KMS-11 (cell line): ENCODE measurements at regions not wholly inside any gene's neighbourhood (a gene's known extent, or its start where the extent isn't known, plus 50 kb on each side); places are given as distances from the start of the nearest gene placed in this dataset.

Source experiments
- H2AFZ ChIP-seq: fragments of 200-600 bp; sonication (generic); 2 replicates; pipeline ENCODE4 v1.6.1; 2016; ENCODE audit warnings: antibody characterized with exemption, mixed run types, low read depth
- H3K27ac ChIP-seq: fragments of 200-600 bp; sonication (generic); 2 replicates; pipeline ENCODE4 v1.6.1; 2016; ENCODE audit warnings: mild to moderate bottlenecking, mixed run types
- H3K27me3 ChIP-seq: fragments of 200-600 bp; sonication (generic); 2 replicates; pipeline ENCODE4 v1.6.1; 2017; ENCODE audit warnings: mild to moderate bottlenecking, low read depth, mixed run types, moderate library complexity; ENCODE audit not compliant: insufficient read depth
- H3K36me3 ChIP-seq: fragments of 200-600 bp; sonication (generic); 2 replicates; pipeline ENCODE4 v1.6.1; 2017; ENCODE audit warnings: mild to moderate bottlenecking, mixed run types; ENCODE audit not compliant: insufficient read depth
- H3K4me1 ChIP-seq: fragments of 200-600 bp; sonication (generic); 2 replicates; pipeline ENCODE4 v1.6.1; 2016; ENCODE audit warnings: mild to moderate bottlenecking, low read depth, mixed run types; ENCODE audit not compliant: poor library complexity, severe bottlenecking
- H3K4me2 ChIP-seq: fragments of 200-600 bp; sonication (generic); 2 replicates; pipeline ENCODE4 v1.7.0; 2016; ENCODE audit warnings: mild to moderate bottlenecking, mixed run types
- H3K4me3 ChIP-seq: fragments of 200-600 bp; sonication (generic); IDR thresholded peaks from 2 replicates; pipeline ENCODE4 v1.6.1; 2017; ENCODE audit warnings: low read depth, low read length, mixed read lengths; ENCODE audit not compliant: insufficient read depth
- H3K79me2 ChIP-seq: fragments of 200-600 bp; sonication (generic); 2 replicates; pipeline ENCODE4 v1.6.1; 2016; ENCODE audit warnings: low read depth, mixed run types; ENCODE audit not compliant: insufficient read depth
- H3K9ac ChIP-seq: fragments of 200-600 bp; sonication (generic); 2 replicates; pipeline ENCODE4 v1.6.1; 2016; ENCODE audit warnings: mild to moderate bottlenecking, mixed run types
- H4K20me1 ChIP-seq: fragments of 200-600 bp; sonication (generic); 2 replicates; pipeline ENCODE4 v1.6.1; 2016; ENCODE audit warnings: mild to moderate bottlenecking, mixed run types; ENCODE audit not compliant: insufficient read depth
- TF ChIP-seq, protein P1 (sequence below): fragments of 200-600 bp; sonication (generic); conservative IDR thresholded peaks from 2 replicates; pipeline ENCODE4 v1.6.1; 2017; ENCODE audit warnings: low read depth, mild to moderate bottlenecking, antibody characterized with exemption, low read length, moderate library complexity, mixed read lengths

DNA sequence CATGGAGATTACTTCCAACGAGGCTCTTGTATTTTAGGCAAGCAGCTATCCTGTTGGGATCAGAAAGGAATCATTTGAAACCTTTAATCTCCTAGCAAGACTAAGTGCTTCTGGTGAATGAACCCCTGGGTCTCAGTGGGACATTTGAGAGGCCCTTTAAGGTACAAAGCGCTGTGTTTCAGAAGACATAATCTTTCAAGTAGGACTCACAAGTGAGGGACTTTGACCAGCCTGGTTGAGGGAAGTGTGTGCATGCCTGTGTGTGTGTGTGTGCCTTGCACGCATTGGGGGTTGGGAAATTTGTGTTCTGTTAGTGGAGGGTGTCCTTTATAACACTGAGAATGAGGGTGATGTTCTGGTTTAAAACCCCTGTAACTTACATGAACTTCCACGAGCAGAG lies 64.4 kb upstream of the KCNG1 start:
- Histone ChIP-seq H2AFZ (no peak overlapping the region), H3K4me2 (no peak overlapping the region), H3K4me3 (no peak overlapping the region), H3K4me1 (no peaks in the 10 kb centered on the region), H4K20me1 (no peaks in the 10 kb centered on the region), H3K79me2 (no peaks in the 10 kb centered on the region), H3K27me3 (no peaks in the 10 kb centered on the region), H3K36me3 (no peaks in the 10 kb centered on the region), H3K9ac (no peak overlapping the region), H3K27ac (no peak overlapping the region)
- TF ChIP-seq, protein P1, sequence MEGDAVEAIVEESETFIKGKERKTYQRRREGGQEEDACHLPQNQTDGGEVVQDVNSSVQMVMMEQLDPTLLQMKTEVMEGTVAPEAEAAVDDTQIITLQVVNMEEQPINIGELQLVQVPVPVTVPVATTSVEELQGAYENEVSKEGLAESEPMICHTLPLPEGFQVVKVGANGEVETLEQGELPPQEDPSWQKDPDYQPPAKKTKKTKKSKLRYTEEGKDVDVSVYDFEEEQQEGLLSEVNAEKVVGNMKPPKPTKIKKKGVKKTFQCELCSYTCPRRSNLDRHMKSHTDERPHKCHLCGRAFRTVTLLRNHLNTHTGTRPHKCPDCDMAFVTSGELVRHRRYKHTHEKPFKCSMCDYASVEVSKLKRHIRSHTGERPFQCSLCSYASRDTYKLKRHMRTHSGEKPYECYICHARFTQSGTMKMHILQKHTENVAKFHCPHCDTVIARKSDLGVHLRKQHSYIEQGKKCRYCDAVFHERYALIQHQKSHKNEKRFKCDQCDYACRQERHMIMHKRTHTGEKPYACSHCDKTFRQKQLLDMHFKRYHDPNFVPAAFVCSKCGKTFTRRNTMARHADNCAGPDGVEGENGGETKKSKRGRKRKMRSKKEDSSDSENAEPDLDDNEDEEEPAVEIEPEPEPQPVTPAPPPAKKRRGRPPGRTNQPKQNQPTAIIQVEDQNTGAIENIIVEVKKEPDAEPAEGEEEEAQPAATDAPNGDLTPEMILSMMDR = no peak

DNA sequence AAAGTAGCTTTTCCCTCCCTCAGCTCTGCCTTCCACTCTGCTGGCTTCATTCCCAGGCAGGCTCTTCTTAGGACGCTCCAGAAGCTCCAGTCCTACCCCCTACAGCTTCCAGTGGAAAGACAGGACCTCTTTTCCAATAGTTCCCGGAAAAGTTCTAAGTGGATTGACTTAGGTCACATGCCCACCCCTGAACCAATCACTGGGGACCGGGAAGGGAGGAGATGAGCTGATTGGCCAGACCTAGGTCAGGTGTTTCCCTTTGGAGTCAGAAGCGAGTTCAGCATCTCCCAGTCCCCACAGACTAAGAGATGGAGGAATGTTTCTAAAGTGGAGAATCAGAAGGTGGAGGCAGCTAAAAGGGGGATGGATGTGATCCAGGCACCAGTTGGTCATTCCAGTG lies 62.9 kb upstream of the KCNG1 start:
- TF ChIP-seq, protein P1 = no peak

DNA sequence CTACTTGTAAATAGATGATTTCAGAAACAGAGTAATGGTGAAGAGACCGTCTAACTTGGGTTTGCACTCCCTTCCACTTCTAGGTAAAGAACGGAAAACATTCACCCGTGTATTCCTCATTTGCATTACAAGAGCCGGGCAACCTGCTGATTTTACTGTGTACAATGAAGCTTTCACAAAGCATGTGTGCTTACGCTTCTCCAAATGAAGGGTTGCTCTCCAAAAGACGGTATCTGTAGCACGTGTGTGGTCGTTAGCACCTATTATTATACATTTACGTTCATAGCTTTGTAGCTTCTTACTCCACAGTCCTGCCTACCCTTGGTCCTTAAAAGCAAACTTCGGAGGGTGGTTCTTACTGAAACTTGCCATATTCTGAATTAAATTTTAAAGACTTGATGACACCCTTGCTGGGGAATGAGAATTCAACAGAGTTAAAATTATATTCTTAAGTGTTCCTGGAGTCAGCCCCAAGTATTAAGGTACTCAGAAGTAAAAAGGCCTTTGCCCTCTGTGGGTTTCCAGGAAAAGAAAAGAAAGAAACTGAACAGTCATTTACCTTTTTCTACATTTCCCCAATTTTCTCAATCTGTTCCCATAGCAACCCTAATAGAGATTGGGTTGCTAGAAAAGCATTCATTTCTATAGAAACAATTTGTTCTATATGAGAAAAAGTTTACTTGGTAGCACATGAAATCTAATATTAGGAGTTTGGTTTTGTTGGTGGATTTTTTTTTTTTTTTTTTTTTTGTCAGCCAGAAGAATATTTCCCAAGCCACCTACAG lies 61.9 kb upstream of the KCNG1 start:
- Histone ChIP-seq H3K4me1 (no peaks in the 10 kb centered on the region), H2AFZ (no peak overlapping the region), H3K27ac (no peak overlapping the region), H3K4me2 (no peak overlapping the region), H3K36me3 (no peaks in the 10 kb centered on the region), H3K27me3 (no peaks in the 10 kb centered on the region), H3K9ac (no peak overlapping the region), H3K4me3 (no peak overlapping the region), H4K20me1 (no peaks in the 10 kb centered on the region), H3K79me2 (no peaks in the 10 kb centered on the region)
- TF ChIP-seq, protein P1 = no peak

More for the DNA sequence above, 62.9 kb upstream of the KCNG1 start:
- Histone ChIP-seq H3K9ac (no peak overlapping the region), H3K79me2 (no peaks in the 10 kb centered on the region), H3K4me3 (no peak overlapping the region), H3K27me3 (no peaks in the 10 kb centered on the region), H3K4me1 (no peaks in the 10 kb centered on the region), H4K20me1 (no peaks in the 10 kb centered on the region), H3K4me2 (no peak overlapping the region), H3K27ac (no peak overlapping the region), H3K36me3 (no peaks in the 10 kb centered on the region), H2AFZ (no peak overlapping the region)

DNA sequence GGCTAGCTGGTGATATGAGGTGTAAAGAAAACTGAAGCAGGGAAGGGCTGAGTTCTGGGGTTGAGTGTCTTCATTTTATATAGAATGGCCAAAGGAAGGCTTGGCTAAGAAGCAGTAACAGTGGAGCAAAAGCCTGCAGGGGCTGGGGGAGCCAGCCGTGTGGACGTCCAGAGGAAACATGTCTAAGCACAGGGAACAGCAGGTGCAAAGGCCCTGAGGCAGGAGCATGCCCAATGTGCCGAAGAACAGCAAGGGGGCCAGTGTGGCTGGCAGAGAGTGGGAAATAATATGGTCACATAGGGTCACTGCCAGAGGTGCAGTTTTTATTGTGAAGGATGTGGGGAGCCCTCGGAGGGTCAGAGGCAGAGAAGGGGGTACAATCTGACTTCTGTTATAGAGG lies 60.5 kb upstream of the KCNG1 start:
- TF ChIP-seq, protein P1 = no peak
- H4K20me1 ChIP-seq = no peaks in the 10 kb centered on the region
- H3K9ac ChIP-seq = no peak overlapping the region
- H3K4me2 ChIP-seq = no peak overlapping the region
- H3K27ac ChIP-seq = no peak overlapping the region
- no peak overlapping the region for H2AFZ ChIP-seq
- no peaks in the 10 kb centered on the region for H3K79me2 ChIP-seq
- no peaks in the 10 kb centered on the region for H3K27me3 ChIP-seq
- no peaks in the 10 kb centered on the region for H3K4me1 ChIP-seq
- no peak overlapping the region for H3K4me3 ChIP-seq
- H3K36me3 ChIP-seq = no peaks in the 10 kb centered on the region
